GM13976 (cell line): ENCODE measurements at regions not wholly inside any gene's neighbourhood (a gene's known extent, or its start where the extent isn't known, plus 50 kb on each side); places are given as distances from the start of the nearest gene placed in this dataset.

ENCODE experiments used
- DNase-seq: peaks from one replicate; pipeline ENCODE4 v3.0.0; 2012; ENCODE audit warnings: low spot score
- CTCF ChIP-seq: IDR thresholded peaks from 2 replicates; pipeline ENCODE4 v1.5.1; 2012; ENCODE audit warnings: borderline replicate concordance, mild to moderate bottlenecking; ENCODE audit not compliant: insufficient read depth; ENCODE audit errors: extremely low read depth, missing control alignments, control extremely low read depth
- in situ Hi-C: fragments of 300-500 bp; cut with MboI; formaldehyde crosslinking; loops from one replicate; pipeline ENCODE4 v1.12.0; 2022; ENCODE audit warnings: low sequenced_read_pairs, mixed read lengths, inconsistent platforms; ENCODE audit not compliant: unreplicated experiment

GRCh38 chr21:16177532-16177931, 447.8 kb downstream of the USP25 start:
- DNase-seq = no peak
- no peak for TF ChIP-seq CTCF
- in situ Hi-C loops = no loop called here

GRCh38 chr21:16179773-16180172, 450.0 kb downstream of the USP25 start:
- in situ Hi-C loops = no loop called here
- no peak for TF ChIP-seq CTCF
- DNase-seq = no peak

GRCh38 chr21:16180614-16181013, 450.8 kb downstream of the USP25 start:
- TF ChIP-seq CTCF = no peak
- DNase-seq = no peak
- in situ Hi-C loops = no loop called here

GRCh38 chr21:16181018-16181417, 451.2 kb downstream of the USP25 start:
- no peak for TF ChIP-seq CTCF
- in situ Hi-C loops = no loop called here
- no peak for DNase-seq

GRCh38 chr21:16185766-16186165, 456.0 kb downstream of the USP25 start:
- TF ChIP-seq CTCF = no peak
- in situ Hi-C loops = no loop called here
- DNase-seq = no peak

- DNase-seq = no peak
- in situ Hi-C loops = no loop called here
- TF ChIP-seq CTCF = no peak
Measured at GRCh38 chr21:16186742-16187141, 457.0 kb downstream of the USP25 start.
